Lung microvascular endothelial cell (primary cell): ENCODE measurements at regions not wholly inside any gene's neighbourhood (a gene's known extent, or its start where the extent isn't known, plus 50 kb on each side); places are given as distances from the start of the nearest gene placed in this dataset.

Experiments used
- DNase-seq, 2 donors: peaks; one replicate each; pipeline versions ENCODE4 v3.0.0 to v3.0.0-alpha.2; 2010; ENCODE audit warnings: low read depth in 2 of 2

DNA sequence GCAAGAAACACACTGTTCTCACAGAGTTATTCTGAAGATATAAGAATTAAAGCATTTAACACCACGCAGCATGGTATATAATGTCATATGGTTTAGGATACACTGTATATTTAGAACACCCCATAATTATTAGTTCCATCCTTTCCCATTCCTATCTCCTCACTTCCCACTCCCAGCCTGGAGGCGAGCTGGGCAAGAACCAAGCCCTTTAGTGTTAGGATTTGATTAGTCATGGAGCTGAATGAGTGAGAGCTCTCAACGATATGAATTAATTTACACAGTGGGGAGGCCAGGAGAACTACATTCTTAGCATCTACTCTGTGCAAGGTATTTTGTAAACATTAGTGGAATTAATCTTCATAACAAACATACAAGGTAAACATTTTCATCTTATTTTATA, 934.3 kb downstream of the DIAPH3 start:
- DNase-seq, result no peak

DNA sequence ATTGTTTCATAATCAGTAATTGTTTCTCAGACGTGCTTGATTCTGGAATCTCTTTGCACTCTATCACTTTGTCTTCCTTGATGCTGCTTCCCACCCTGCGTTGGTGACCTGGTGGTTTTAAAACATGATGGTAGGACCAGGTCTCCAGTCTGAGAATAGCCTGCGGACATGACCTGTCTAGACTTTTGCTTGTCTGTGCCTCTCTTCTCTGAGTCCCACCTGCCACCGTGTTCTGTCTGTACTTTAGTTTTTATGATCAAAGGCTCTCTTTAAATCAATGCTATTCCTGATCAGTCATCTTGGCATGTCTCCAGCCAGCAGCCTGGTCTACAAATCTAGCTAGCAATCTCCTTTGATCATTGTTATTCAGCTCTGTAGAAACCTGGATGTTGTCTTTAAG, 933.9 kb downstream of the DIAPH3 start:
- no peak for DNase-seq

DNA sequence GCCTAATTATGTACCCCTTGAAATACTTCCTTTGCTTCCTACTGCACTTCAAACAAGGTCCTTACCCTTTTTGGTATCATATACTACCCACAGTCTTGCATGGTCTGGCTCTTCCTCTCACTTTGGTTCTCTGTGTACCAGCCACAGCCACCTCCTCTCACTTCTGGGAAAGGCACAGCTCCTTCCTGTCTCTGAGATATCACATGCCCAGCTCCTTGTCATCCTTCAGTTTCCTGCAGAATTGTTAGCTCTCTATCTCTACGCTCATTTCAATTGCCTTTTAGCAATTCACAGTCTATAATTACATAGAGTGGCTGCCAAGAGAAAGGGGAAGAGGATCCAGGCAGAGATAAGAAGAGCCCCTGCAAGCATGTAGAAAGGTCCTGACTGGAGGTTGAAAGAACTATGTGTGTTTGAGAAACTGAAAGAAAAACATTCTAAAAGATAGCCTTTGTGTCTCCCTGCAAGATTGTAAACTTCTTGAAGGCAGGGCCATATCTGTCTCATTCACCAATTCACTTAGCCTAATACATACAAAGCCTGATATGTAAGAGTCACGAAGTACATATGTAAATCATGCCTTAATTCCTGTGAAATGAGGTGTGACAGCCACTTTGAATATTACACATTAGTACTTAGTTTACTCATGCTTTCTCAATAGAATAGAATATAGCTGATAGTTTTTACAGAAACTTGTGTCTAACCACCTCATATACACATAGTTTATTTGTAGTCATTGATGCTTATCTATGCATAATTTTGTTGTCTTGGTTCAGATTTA, 933.1 kb downstream of the DIAPH3 start:
- DNase-seq, result no peak

DNA sequence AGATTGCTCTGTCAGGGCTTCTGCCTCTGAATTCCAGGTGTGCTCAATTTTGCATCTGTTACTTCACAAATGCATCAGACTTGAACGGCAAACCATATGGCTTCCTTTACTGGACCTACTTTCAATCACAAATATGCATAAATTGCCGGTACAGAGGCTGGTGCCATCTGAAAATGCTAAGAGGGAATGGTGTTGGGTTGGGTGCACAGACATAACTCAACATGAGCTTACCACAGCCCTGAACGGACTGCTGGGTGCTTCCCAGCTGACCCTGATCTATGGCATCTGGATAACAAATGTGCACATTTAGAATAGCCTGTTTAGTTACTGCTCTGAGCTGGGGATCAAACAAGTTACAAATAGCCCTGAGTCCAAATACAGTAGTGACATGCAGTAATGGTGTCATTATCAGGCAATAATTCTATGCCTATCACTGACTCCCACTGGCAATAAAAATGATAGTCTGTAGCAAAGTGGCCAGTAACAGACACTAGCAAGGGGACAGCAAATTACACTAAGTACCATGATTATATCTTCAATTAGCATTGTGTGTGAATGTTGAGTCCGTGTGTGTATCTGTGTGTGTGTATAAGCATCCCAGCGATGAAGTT, 927.3 kb downstream of the DIAPH3 start:
- no peak for DNase-seq

DNA sequence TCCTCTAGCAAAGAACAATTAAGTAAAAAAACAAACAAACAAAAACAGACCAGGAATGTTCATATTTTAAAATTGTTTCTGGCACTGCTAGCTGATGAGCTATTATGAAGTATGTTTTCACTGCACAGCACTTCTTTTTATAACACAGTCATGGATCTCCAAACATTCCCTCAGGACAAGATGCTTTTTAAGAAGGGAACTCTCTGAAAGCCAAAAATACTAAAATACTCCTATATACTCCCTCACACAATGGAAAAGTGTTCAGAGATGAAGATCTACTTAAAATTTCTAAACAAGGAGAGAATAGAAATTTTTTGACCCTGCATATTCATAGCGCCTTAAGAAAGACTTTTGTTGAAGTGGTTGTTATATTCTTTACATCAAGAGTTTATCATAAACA, 926.8 kb downstream of the DIAPH3 start:
- DNase-seq, result no peak

GRCh38 chr13:59247171-59247570, 916.6 kb downstream of the DIAPH3 start:
- peak; percentile 2 to 6 for DNase-seq

- DNase-seq, result no peak
Observed at GRCh38 chr13:59250336-59251189, 913.2 kb downstream of the DIAPH3 start.

DNA sequence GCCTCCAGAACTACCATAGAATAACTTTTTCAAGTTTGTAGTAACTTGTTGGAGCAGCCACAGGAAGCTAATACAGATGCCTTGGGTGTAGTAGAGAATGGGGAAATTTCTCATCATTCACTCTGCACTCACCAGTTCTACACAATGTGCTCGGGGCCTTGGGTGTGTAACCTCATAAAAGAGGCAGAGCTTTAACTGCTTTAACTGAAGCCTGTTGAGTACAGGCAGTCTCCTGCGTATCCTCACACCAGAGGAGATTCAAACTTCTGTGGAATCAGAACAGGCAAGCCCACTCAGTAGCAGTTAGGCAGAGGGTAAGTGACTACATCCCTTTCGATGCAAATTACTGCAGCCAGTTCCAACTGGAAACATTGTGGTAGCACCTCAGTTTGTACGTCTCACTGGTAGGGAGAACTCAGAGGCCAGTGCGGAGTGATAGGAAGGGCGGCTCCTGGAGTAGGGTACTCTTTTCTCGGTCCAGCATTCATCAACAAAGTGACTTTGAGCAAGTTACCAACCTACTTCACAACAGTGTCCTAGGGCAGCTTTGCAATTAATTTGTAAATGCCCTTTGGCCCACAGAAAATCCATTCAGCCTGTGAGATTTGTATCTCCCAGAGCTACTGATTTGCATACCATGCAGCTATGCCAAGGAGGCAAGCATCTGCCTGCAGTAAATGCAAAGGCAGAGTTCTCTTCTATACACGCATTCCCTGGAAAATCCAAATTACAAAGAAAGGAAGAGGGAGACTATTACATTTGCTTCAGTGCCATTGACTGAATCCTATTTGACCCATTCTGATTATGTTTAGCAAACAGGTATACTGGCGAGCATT, 904.3 kb downstream of the DIAPH3 start:
- DNase-seq, result no peak

- peak in 1 of 2 donors; percentile 6 for DNase-seq
Observed at GRCh38 chr13:59261928-59262488, 901.7 kb downstream of the DIAPH3 start.

GRCh38 chr13:59263531-59263930, 900.2 kb downstream of the DIAPH3 start:
- no peak for DNase-seq

DNA sequence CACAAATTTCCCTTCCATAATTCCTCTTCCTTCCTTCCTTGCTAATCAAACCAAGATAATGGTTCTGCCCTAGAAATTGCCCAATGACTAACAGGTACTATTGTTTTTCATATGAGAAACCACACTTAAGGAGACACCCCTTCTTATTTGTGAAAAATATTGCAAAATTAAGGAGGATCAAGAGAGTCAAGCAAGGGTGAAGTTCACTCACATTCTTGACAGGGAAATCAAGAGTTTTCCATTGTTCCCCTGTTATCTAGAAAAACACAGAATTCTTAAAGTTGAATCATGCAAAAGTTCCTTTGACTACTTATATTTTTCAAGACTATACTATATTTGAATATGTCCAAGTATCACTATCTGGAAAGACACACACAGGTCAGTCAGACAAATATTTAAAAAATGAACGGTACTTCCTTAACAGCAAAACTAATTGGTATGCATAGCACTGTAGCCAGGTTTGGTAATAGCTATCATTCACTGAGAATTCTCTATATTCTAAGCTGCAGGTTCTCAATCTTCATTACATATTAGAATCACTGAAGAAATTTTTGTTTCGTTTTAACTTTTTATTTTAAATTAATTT, 897.2 kb downstream of the DIAPH3 start:
- peak in 1 of 2 donors; percentile 6 for DNase-seq

DNA sequence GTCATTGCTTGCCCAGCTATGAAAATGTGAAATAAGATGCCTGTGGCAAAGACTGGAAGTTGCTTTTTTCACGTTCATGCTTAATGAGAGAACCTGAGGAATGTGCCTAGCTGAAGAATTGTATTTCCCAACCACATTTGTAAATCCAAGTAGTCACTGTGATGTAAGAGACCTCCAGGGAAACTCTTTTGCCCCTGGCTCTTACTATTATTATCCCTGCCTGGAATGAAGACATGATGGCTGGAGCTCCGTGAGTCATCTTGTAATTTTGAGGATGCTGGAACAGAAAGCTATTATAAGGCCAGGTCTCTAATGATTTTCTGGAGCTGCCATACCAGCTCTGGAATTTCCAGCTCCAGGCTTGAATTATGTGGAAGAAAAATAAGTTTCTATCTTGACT, 894.3 kb downstream of the DIAPH3 start:
- no peak for DNase-seq

GRCh38 chr13:59270327-59270726, 893.4 kb downstream of the DIAPH3 start:
- no peak for DNase-seq

GRCh38 chr13:59274958-59275727, 888.6 kb downstream of the DIAPH3 start:
- DNase-seq, result no peak

DNA sequence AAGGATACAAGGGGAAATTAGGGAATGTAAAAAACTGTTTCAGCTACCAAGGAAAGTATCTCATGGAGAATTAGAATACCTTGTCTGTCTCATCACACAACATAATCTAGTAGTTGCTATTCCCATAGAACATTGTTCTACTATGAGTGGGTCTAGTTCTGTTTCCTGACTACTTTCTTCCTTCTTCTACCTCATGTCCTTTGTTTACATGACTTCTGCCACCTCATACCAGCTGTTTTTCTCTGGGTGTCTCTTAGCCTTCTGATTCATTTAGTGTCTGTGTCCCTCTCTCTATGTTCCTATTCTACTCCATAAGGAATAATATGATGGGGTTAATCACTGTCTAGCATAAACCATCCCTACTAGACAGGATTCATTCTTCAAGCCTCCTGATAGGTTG, 887.3 kb downstream of the DIAPH3 start:
- DNase-seq, result peak in 1 of 2 donors; percentile 19

GRCh38 chr13:59277106-59277505, 886.6 kb downstream of the DIAPH3 start:
- DNase-seq, result no peak

DNA sequence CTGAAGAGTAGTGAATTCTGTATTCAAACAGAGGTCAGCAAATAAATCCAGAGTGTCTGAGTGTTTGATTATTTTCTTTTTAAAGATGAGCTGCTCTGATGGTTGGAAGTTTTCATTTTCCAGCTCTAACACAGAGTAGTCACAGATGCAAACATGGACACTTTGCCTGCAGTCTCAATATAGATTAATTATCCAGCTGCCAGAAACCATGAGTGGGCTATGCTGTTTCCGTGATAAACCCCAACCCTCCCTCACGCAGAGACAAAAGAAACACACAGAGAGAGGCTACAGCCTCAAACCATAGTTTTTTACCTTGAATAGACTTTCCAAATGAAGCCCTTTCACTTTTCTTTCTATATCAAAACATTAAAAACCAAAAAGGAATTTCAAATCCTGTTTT, 884.7 kb downstream of the DIAPH3 start:
- DNase-seq, result no peak

DNA sequence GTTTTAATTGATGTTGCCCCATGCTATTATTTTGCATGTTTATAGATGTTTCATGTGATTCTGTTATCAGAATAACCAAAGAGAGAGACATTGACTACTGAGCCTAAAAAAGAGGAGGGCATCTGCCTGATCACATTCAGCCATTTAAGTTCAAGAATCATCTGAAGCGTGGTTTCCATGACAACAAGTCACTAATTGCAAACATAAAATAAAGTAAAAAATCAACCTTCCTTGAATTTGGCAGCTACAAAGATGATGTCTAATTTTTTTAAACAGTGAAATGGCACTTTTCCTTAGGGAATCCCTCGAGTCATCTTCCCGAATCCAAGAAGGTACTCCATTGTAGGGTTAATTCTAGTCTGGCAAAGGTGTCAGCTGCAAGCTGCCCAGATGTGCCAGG, 884.2 kb downstream of the DIAPH3 start:
- DNase-seq, result no peak

- DNase-seq, result peak in 1 of 2 donors; percentile 2
Observed at GRCh38 chr13:59280297-59280696, 883.4 kb downstream of the DIAPH3 start.

DNA sequence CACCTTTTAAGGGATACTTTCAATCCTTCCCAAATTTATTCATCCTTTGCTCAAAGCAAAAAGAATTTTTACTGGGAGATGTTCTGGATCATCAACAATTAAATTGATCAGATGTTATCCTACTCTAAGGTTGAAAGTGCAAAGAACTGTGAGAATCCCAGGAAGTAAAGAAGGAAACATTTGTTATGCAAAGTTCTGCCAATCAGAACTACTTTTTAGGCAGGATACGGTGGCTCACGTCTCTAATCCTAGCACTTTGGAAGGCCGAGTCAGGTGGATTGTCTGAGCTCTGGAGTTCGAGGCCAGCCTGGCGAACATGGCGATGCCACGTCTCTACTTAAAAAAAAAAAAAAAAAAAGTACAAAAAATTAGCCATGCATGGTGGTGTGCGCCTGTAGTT, 882.3 kb downstream of the DIAPH3 start:
- no peak for DNase-seq
